H1 (cell line): ENCODE measurements at regions not wholly inside any gene's neighbourhood (a gene's known extent, or its start where the extent isn't known, plus 50 kb on each side); places are given as distances from the start of the nearest gene placed in this dataset.

Experiments
- CTCF ChIA-PET: fragments of 300-600 bp; sonication (Branson Sonifier 250); formaldehyde crosslinking; loops from one replicate; lab custom pipeline; 2021; ENCODE audit not compliant: partially characterized antibody; lab: Charles Lee
- POLR2A ChIA-PET: fragments of 300-600 bp; sonication (Branson Sonifier 250); formaldehyde crosslinking; loops from one replicate; lab custom pipeline; 2021; ENCODE audit warnings: inconsistent platforms; ENCODE audit not compliant: partially characterized antibody; lab: Charles Lee
- DNase-seq, 2 experiments: peaks; one replicate each; pipeline versions ENCODE4 v3.0.0 to v3.0.0-alpha.2; 2010 to 2022; ENCODE audit warnings: low spot score in 2 of 2, low read depth in 1 of 2, mixed read lengths in 1 of 2
- FAIRE-seq: peaks from 2 replicates; lab custom pipeline; 2011; peaks lifted over from hg19 to GRCh38; lab: Jason Lieb, UNC
- H2AFZ ChIP-seq: 2 replicates; pipeline ENCODE4 v1.8.1; 2012; ENCODE audit warnings: low read length, inconsistent platforms
- H2AK5ac ChIP-seq: 2 replicates; pipeline ENCODE4 v1.6.1; 2013; ENCODE audit warnings: low read depth, low read length
- H2BK120ac ChIP-seq: replicated peaks from 2 replicates; pipeline ENCODE3; 2013; ENCODE audit warnings: low read depth, low read length, inconsistent platforms
- H2BK12ac ChIP-seq: 2 replicates; pipeline ENCODE4 v1.6.1; 2013; ENCODE audit warnings: low read depth, low read length
- H2BK15ac ChIP-seq: 2 replicates; pipeline ENCODE4 v1.6.1; 2013; ENCODE audit warnings: low read length
- H2BK20ac ChIP-seq: 2 replicates; pipeline ENCODE4 v1.6.1; 2013; ENCODE audit warnings: low read length
- H2BK5ac ChIP-seq: 2 replicates; pipeline ENCODE4 v1.6.1; 2013; ENCODE audit warnings: low read depth, low read length
- H3K14ac ChIP-seq: 2 replicates; pipeline ENCODE4 v1.6.1; 2013; ENCODE audit warnings: inconsistent platforms; ENCODE audit not compliant: insufficient read length
- H3K18ac ChIP-seq: 2 replicates; pipeline ENCODE4 v1.6.1; 2013; ENCODE audit warnings: low read length; ENCODE audit errors: extremely low read depth
- H3K23ac ChIP-seq: 2 replicates; pipeline ENCODE4 v1.6.1; 2013; ENCODE audit warnings: inconsistent platforms; ENCODE audit not compliant: insufficient read length
- H3K23me2 ChIP-seq: 2 replicates; pipeline ENCODE4 v1.6.1; 2013; ENCODE audit warnings: low read depth, low read length
- H3K27ac ChIP-seq: 2 replicates; pipeline ENCODE4 v1.6.1; 2011; ENCODE audit warnings: low read depth, low read length, inconsistent platforms
- H3K27me3 ChIP-seq, 4 experiments: replicated peaks in 1 of 4; 1 replicate in 1 of 4; 2 replicates in 3 of 4; pipeline versions ENCODE4 v1.6.1 to v1.8.1; 2011 to 2013; ENCODE audit warnings: low read length in 3 of 4, mild to moderate bottlenecking in 3 of 4, inconsistent platforms in 2 of 4, mixed read lengths in 2 of 4, moderate library complexity in 1 of 4; ENCODE audit not compliant: control insufficient read depth in 3 of 4, insufficient read depth in 3 of 4; ENCODE audit errors: extremely low read depth in 1 of 4
- H3K36me3 ChIP-seq, 4 experiments: 2 replicates each; pipeline versions ENCODE4 v1.6.1 to v1.8.1; 2011 to 2013; ENCODE audit warnings: mild to moderate bottlenecking in 4 of 4, low read length in 3 of 4, moderate library complexity in 2 of 4, control low read depth in 1 of 4, inconsistent platforms in 1 of 4; ENCODE audit not compliant: insufficient read depth in 4 of 4, control insufficient read depth in 2 of 4
- H3K4ac ChIP-seq: replicated peaks from 2 replicates; pipeline ENCODE3; 2013; ENCODE audit warnings: low read length, low read depth, mixed read lengths, inconsistent platforms; ENCODE audit not compliant: insufficient read length
- H3K4me1 ChIP-seq, 4 experiments: replicated peaks in 1 of 4; 1 replicate in 1 of 4; 2 replicates in 3 of 4; pipeline versions ENCODE4 v1.6.1 to v1.8.1; 2011 to 2013; ENCODE audit warnings: low read length in 3 of 4, inconsistent platforms in 2 of 4, mixed read lengths in 1 of 4; ENCODE audit not compliant: insufficient read depth in 4 of 4, control insufficient read depth in 3 of 4
- H3K4me2 ChIP-seq, 2 experiments: 2 replicates each; pipeline versions ENCODE4 v1.6.1 to v1.8.1; 2011 to 2013; ENCODE audit warnings: low read depth in 2 of 2, low read length in 2 of 2, control low read depth in 1 of 2, inconsistent platforms in 1 of 2, mild to moderate bottlenecking in 1 of 2; ENCODE audit not compliant: insufficient read depth in 1 of 2
- H3K4me3 ChIP-seq, 4 experiments: fragments of 200-600, 300-600 bp in 1 of 4; sonication (generic), shearing (Covaris generic), sonication (Bioruptor Twin) in 1 of 4; 2 replicates each; pipeline versions ENCODE4 v1.5.1 to v1.8.1; 2011 to 2016; ENCODE audit warnings: low read length in 4 of 4, low read depth in 3 of 4, control low read depth in 2 of 4, inconsistent platforms in 2 of 4, mild to moderate bottlenecking in 2 of 4, mixed read lengths in 1 of 4, moderate library complexity in 1 of 4; ENCODE audit not compliant: insufficient read depth in 2 of 4; ENCODE audit errors: extremely low read depth in 1 of 4
- H3K56ac ChIP-seq: replicated peaks from 2 replicates; pipeline ENCODE3; 2013; ENCODE audit warnings: low read depth, mild to moderate bottlenecking, mixed read lengths, low read length, inconsistent platforms; ENCODE audit not compliant: insufficient read length
- H3K79me1 ChIP-seq: 2 replicates; pipeline ENCODE4 v1.6.1; 2013; ENCODE audit warnings: low read depth, low read length, control low read depth
- H3K79me2 ChIP-seq, 2 experiments: 2 replicates each; pipeline versions ENCODE4 v1.6.1 to v1.8.1; 2012 to 2013; ENCODE audit warnings: low read length in 2 of 2, mild to moderate bottlenecking in 2 of 2, inconsistent platforms in 1 of 2; ENCODE audit not compliant: insufficient read depth in 2 of 2, control insufficient read depth in 1 of 2
- H3K9ac ChIP-seq, 4 experiments: replicated peaks in 1 of 4; 1 replicate in 1 of 4; 2 replicates in 3 of 4; pipeline versions ENCODE4 v1.6.1 to v1.8.1; 2011 to 2013; ENCODE audit warnings: low read depth in 3 of 4, low read length in 3 of 4, control low read depth in 2 of 4, mild to moderate bottlenecking in 2 of 4, moderate library complexity in 2 of 4, inconsistent platforms in 1 of 4; ENCODE audit errors: extremely low read depth in 1 of 4
- H3K9me3 ChIP-seq, 2 experiments: 2 replicates each; pipeline versions ENCODE4 v1.6.1 to v1.8.1; 2012 to 2013; ENCODE audit warnings: mild to moderate bottlenecking in 2 of 2, moderate library complexity in 2 of 2, control low read depth in 1 of 2, inconsistent platforms in 1 of 2, low read depth in 1 of 2, low read length in 1 of 2, mixed read lengths in 1 of 2; ENCODE audit not compliant: insufficient read depth in 2 of 2
- H4K20me1 ChIP-seq, 2 experiments: replicated peaks in 1 of 2; 2 replicates each; pipeline versions ENCODE3 to v1.8.1; 2011 to 2013; ENCODE audit warnings: inconsistent platforms in 2 of 2, low read length in 2 of 2, mild to moderate bottlenecking in 1 of 2; ENCODE audit not compliant: insufficient read depth in 2 of 2, control insufficient read depth in 1 of 2
- H4K5ac ChIP-seq: 2 replicates; pipeline ENCODE4 v1.6.1; 2013; ENCODE audit warnings: low read length, low read depth, mixed read lengths, inconsistent platforms; ENCODE audit not compliant: insufficient read length
- H4K8ac ChIP-seq: 2 replicates; pipeline ENCODE4 v1.8.0; 2013; ENCODE audit warnings: mild to moderate bottlenecking, moderate library complexity, low read length, inconsistent platforms; ENCODE audit not compliant: insufficient read depth; ENCODE audit errors: extremely low read depth
- H4K91ac ChIP-seq: replicated peaks from 2 replicates; pipeline ENCODE3; 2013; ENCODE audit warnings: low read length, mixed read lengths, inconsistent platforms; ENCODE audit not compliant: insufficient read length
- EP300 ChIP-seq, 2 experiments: IDR thresholded peaks; 1 replicate in 1 of 2; 2 replicates in 1 of 2; pipeline ENCODE4 v1.6.1; 2011 to 2012; ENCODE audit warnings: low read depth in 2 of 2, low read length in 2 of 2, mild to moderate bottlenecking in 2 of 2, borderline replicate concordance in 1 of 2, inconsistent platforms in 1 of 2, moderate library complexity in 1 of 2
- FOSL1 ChIP-seq: IDR thresholded peaks from 2 replicates; pipeline ENCODE4 v1.6.1; 2011; ENCODE audit warnings: mild to moderate bottlenecking, low read depth, low read length, moderate library complexity; ENCODE audit not compliant: insufficient read depth
- POLR2A ChIP-seq, 2 experiments: IDR thresholded peaks; 1 replicate in 1 of 2; 2 replicates in 1 of 2; pipeline ENCODE4 v1.6.1; 2011; ENCODE audit warnings: low read depth in 2 of 2, low read length in 2 of 2, mild to moderate bottlenecking in 2 of 2; ENCODE audit errors: control extremely low read depth in 1 of 2
- WGBS, 2 experiments: shearing (Covaris generic) in 1 of 2; methylation state at CpG; one replicate each; pipeline versions ENCODE4 v1.1.6 to v1.1.7; 2013 to 2015; ENCODE audit warnings: low lambda C conversion rate in 2 of 2, mixed read lengths in 2 of 2, inconsistent platforms in 1 of 2, low coverage in 1 of 2, missing lambda C conversion rate in 1 of 2; ENCODE audit not compliant: insufficient replicate concordance in 2 of 2, insufficient coverage in 1 of 2, insufficient read length in 1 of 2; ENCODE audit errors: extremely low coverage in 1 of 2, missing lambda C conversion rate in 1 of 2; 5-methylcytosine and 5-hydroxymethylcytosine counted together
- TF ChIP-seq, protein P1 (sequence below), 3 experiments: IDR thresholded peaks; 1 replicate in 2 of 3; 2 replicates in 1 of 3; pipeline versions ENCODE4 v1.5.1 to v1.6.1; 2011; ENCODE audit warnings: low read length in 3 of 3, mild to moderate bottlenecking in 3 of 3, inconsistent platforms in 2 of 3, low read depth in 1 of 3, moderate library complexity in 1 of 3; ENCODE audit not compliant: insufficient read depth in 1 of 3; ENCODE audit errors: control extremely low read depth in 1 of 3

GRCh38 chr7:91465595-91466061, 201.4 kb downstream of the FZD1 start:
- Histone ChIP-seq H4K5ac (no peak overlapping the region), H4K20me1 (no peaks in the 10 kb centered on the region), H3K27ac (no peak overlapping the region), H2BK15ac (no peak overlapping the region), H2BK120ac (no peak overlapping the region), H3K18ac (no peak overlapping the region), H2AFZ (no peak overlapping the region), H4K91ac (no peak overlapping the region), H3K14ac (no peak overlapping the region), H3K79me2 (no peaks in the 10 kb centered on the region), H2BK12ac (no peak overlapping the region), H3K4me3 (no peak overlapping the region), H4K8ac (no peak overlapping the region), H2BK5ac (no peak overlapping the region), H3K36me3 (no peaks in the 10 kb centered on the region), H3K4ac (no peak overlapping the region), H3K9ac (no peak overlapping the region), H3K4me1 (no peaks in the 10 kb centered on the region), H3K4me2 (no peak overlapping the region), H3K56ac (no peak overlapping the region), H2BK20ac (no peak overlapping the region), H3K23ac (no peak overlapping the region), H3K79me1 (no peaks in the 10 kb centered on the region), H3K9me3 (no peaks in the 10 kb centered on the region), H2AK5ac (no peak overlapping the region), H3K27me3 (no peaks in the 10 kb centered on the region), H3K23me2 (no peaks in the 10 kb centered on the region)
- ChIA-PET CTCF (interaction anchor here (0.6 kb wide), 1 partner anchor 57 kb away, joined by 3 read pairs; no protein-coding TSS in a partner anchor), POLR2A (interaction anchor here (0.6 kb wide), 1 partner anchor 487 kb away, joined by 3 read pairs; no protein-coding TSS in a partner anchor)
- TF ChIP-seq EP300 (IDR thresholded peaks at IDR 0.05; ENCODE audit: borderline replicate concordance in 1 of 2, low read depth in 2 of 2, low read length in 2 of 2) (no peak), POLR2A (IDR thresholded peaks at IDR 0.05; ENCODE audit: control extremely low read depth in 1 of 2, low read depth in 2 of 2, low read length in 2 of 2) (no peak), FOSL1 (no peak)
- TF ChIP-seq, protein P1, sequence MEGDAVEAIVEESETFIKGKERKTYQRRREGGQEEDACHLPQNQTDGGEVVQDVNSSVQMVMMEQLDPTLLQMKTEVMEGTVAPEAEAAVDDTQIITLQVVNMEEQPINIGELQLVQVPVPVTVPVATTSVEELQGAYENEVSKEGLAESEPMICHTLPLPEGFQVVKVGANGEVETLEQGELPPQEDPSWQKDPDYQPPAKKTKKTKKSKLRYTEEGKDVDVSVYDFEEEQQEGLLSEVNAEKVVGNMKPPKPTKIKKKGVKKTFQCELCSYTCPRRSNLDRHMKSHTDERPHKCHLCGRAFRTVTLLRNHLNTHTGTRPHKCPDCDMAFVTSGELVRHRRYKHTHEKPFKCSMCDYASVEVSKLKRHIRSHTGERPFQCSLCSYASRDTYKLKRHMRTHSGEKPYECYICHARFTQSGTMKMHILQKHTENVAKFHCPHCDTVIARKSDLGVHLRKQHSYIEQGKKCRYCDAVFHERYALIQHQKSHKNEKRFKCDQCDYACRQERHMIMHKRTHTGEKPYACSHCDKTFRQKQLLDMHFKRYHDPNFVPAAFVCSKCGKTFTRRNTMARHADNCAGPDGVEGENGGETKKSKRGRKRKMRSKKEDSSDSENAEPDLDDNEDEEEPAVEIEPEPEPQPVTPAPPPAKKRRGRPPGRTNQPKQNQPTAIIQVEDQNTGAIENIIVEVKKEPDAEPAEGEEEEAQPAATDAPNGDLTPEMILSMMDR (IDR thresholded peaks at IDR 0.05; ENCODE audit: control extremely low read depth in 1 of 3, insufficient read depth in 1 of 3, low read depth in 1 of 3, low read length in 3 of 3) = no peak
- FAIRE-seq = no peak
- no peak for DNase-seq
- 92% methylated on average over 2 of the region's 2 CpGs; no CpG with 5 or more reads in 1 of the 2 experiments for WGBS, 2 experiments
